Osteoblast (primary cell): ENCODE measurements at regions not wholly inside any gene's neighbourhood (a gene's known extent, or its start where the extent isn't known, plus 50 kb on each side); places are given as distances from the start of the nearest gene placed in this dataset.

Experiments used
- DNase-seq: peaks from one replicate; pipeline ENCODE4 v3.0.0; 2011; ENCODE audit warnings: low spot score, mixed read lengths; ENCODE audit not compliant: insufficient read length; ENCODE audit errors: missing footprints
- H2AFZ ChIP-seq: 2 replicates; pipeline ENCODE4 v1.6.0; 2011; ENCODE audit warnings: mild to moderate bottlenecking, low read length
- H3K27ac ChIP-seq: 2 replicates; pipeline ENCODE4 v1.5.1; 2011; ENCODE audit warnings: mild to moderate bottlenecking, low read depth, low read length, moderate library complexity
- H3K27me3 ChIP-seq: 2 replicates; pipeline ENCODE4 v1.6.0; 2012; ENCODE audit warnings: mild to moderate bottlenecking, control low read depth, inconsistent platforms, low read length, moderate library complexity; ENCODE audit not compliant: insufficient read depth
- H3K36me3 ChIP-seq: 2 replicates; pipeline ENCODE4 v1.5.1; 2011; ENCODE audit warnings: mild to moderate bottlenecking, low read length, control low read depth, moderate library complexity; ENCODE audit not compliant: insufficient read depth
- H3K4me1 ChIP-seq: 2 replicates; pipeline ENCODE4 v1.5.1; 2011; ENCODE audit warnings: mild to moderate bottlenecking, low read length, control low read depth, moderate library complexity; ENCODE audit not compliant: insufficient read depth
- H3K4me2 ChIP-seq: 2 replicates; pipeline ENCODE4 v1.6.0; 2011; ENCODE audit warnings: mild to moderate bottlenecking, low read length; ENCODE audit not compliant: insufficient read depth
- H3K4me3 ChIP-seq: fragments of 200-600 bp; sonication (generic); 3 replicates; pipeline ENCODE4 v1.5.1; 2012; ENCODE audit warnings: mild to moderate bottlenecking, low read length, inconsistent platforms; ENCODE audit not compliant: insufficient read depth
- H3K79me2 ChIP-seq: 2 replicates; pipeline ENCODE4 v1.6.0; 2012; ENCODE audit warnings: mild to moderate bottlenecking, low read length, control low read depth, inconsistent platforms; ENCODE audit not compliant: insufficient read depth
- H3K9me3 ChIP-seq: 2 replicates; pipeline ENCODE4 v1.5.1; 2011; ENCODE audit warnings: low read depth, low read length, control low read depth
- H4K20me1 ChIP-seq: 2 replicates; pipeline ENCODE4 v1.6.0; 2012; ENCODE audit warnings: mild to moderate bottlenecking, low read length, control low read depth; ENCODE audit not compliant: insufficient read depth
- TF ChIP-seq, protein P1 (sequence below): IDR thresholded peaks from 2 replicates; pipeline ENCODE4 v1.5.1; 2011; ENCODE audit warnings: mild to moderate bottlenecking, low read depth, low read length, moderate library complexity; ENCODE audit errors: extremely low read depth

DNA sequence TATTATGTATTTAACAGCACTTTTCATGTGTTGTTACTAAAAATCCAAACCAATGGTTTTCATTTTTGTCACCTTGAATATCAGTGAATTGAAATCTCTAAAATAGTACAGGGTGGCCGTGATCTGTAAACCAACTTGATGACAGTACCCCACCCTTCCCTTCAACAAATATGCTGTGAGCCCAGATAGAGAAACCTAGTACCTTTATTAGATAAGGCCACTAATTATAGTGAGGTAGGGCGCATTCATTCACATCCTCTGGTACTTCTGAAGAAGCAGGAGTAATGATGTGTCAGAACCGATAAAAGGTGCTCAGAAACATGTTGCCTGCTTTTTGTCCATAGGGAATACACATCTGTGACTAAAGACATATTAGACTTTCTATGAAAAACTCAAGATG lies 409.5 kb downstream of the GJA1 start:
- Histone ChIP-seq H3K27ac (no peak overlapping the region), H3K27me3 (no peaks in the 10 kb centered on the region), H3K79me2 (peaks cover 7% of the 10 kb centered on the region), H3K4me1 (peaks cover 15% of the 10 kb centered on the region), H3K4me3 (no peak overlapping the region), H4K20me1 (no peaks in the 10 kb centered on the region), H3K4me2 (no peak overlapping the region), H3K36me3 (no peaks in the 10 kb centered on the region), H2AFZ (no peak overlapping the region), H3K9me3 (no peaks in the 10 kb centered on the region)
- DNase-seq = no peak
- TF ChIP-seq, protein P1, sequence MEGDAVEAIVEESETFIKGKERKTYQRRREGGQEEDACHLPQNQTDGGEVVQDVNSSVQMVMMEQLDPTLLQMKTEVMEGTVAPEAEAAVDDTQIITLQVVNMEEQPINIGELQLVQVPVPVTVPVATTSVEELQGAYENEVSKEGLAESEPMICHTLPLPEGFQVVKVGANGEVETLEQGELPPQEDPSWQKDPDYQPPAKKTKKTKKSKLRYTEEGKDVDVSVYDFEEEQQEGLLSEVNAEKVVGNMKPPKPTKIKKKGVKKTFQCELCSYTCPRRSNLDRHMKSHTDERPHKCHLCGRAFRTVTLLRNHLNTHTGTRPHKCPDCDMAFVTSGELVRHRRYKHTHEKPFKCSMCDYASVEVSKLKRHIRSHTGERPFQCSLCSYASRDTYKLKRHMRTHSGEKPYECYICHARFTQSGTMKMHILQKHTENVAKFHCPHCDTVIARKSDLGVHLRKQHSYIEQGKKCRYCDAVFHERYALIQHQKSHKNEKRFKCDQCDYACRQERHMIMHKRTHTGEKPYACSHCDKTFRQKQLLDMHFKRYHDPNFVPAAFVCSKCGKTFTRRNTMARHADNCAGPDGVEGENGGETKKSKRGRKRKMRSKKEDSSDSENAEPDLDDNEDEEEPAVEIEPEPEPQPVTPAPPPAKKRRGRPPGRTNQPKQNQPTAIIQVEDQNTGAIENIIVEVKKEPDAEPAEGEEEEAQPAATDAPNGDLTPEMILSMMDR = no peak

DNA sequence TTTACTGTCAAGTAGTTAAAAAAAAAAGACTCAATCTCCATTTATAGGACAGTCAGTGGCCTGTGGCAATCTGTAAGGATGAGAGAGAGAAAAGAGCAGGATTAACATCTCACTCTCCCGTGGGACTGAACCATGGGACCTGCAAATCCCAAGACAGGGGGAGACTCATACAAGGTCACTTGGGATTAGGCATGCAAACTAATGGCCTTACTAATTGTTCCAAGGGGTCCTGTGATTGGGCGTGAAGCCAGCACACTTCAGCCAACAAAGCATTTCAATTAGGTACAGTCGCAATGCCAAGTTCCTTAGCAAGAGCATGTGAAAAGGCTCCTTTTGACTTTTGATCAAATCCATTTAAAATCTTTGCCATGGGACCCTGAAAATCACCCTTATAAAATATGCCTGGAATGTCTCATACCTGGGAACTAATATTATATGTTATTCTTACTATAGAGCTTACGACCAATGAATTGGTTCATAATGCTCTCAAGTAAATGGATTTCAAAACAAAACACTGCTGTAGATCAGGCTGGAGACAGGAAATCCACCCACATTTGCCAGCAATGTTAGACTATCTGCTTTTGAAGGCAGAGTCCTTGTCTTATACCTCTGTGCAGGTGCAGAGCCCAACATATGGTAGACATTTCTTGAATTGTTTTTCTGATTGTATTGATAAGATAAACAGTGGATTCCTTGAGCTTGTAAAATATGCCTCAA lies 412.5 kb downstream of the GJA1 start:
- H4K20me1 ChIP-seq = no peaks in the 10 kb centered on the region
- no peak for DNase-seq
- H3K27me3 ChIP-seq = no peaks in the 10 kb centered on the region
- H3K36me3 ChIP-seq = no peaks in the 10 kb centered on the region
- H3K27ac ChIP-seq = peak overlapping the region; percentile 68
- no peak overlapping the region for H2AFZ ChIP-seq
- no peak overlapping the region for H3K4me3 ChIP-seq
- H3K79me2 ChIP-seq = peaks cover 8% of the 10 kb centered on the region
- peaks cover 15% of the 10 kb centered on the region for H3K4me1 ChIP-seq
- no peaks in the 10 kb centered on the region for H3K9me3 ChIP-seq
- TF ChIP-seq, protein P1 = no peak
- H3K4me2 ChIP-seq = no peak overlapping the region

DNA sequence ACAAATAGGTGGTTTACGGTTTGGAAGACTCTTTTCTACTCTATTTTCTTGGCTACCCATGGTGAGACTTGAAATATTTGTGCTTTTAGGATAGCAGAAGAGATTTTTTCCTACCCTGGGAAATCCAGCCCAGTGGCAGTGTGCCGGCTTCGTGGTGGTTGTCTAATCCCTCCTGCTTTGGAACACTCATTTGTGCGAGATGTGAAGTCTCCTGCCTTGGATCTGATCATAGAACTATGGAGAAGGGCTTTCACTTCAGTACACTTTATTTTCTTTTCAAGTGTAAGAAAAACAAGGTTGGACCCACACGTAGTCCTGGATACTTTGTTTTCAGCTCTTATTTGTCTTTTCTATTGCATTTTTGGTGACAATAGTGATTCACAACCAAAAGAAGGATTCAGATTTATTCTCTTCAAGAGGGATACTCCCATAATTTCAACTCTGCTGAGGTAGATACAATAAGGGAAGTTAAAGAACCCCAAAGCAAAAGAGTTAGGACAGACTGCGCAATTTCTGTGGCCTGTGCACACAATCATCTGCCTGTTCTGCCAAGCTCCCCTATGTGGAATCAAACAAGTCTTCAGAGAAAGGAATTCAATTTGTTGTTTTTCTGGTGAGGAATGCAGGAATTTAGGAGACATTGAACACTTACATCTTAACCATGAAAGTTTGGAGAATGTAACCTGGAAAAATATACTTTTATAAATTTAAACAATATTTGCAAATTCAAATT lies 413.2 kb downstream of the GJA1 start:
- Histone ChIP-seq H3K9me3 (no peaks in the 10 kb centered on the region), H4K20me1 (no peaks in the 10 kb centered on the region), H3K4me3 (no peak overlapping the region), H3K27ac (peak overlapping the region; percentile 68), H3K27me3 (no peaks in the 10 kb centered on the region), H3K36me3 (no peaks in the 10 kb centered on the region), H3K4me1 (peaks cover 15% of the 10 kb centered on the region), H3K79me2 (peaks cover 8% of the 10 kb centered on the region), H2AFZ (peak overlapping the region; percentile 66), H3K4me2 (peak overlapping the region; percentile 45)
- no peak for DNase-seq
- TF ChIP-seq, protein P1 = no peak

DNA sequence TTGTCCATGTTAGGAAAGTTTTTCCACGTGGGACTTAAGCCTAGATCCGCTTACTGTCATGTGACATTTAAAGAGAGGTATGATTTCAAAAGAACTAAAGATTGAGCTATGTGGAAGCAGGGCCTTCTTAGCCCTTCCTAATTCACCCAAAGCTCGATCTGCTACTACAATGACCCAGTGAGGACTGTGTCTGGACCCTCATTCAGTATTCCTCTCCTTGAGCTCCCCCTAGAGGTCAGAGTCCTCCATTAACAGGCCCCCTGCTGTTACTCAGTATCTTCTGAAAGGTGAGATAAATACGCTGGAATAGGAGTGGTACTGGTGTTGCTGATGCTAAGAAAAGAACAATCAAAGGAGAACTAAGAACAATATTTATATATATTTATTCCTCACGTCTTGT lies 414.0 kb downstream of the GJA1 start:
- H3K9me3 ChIP-seq = no peaks in the 10 kb centered on the region
- H4K20me1 ChIP-seq = no peaks in the 10 kb centered on the region
- no peak overlapping the region for H2AFZ ChIP-seq
- H3K4me3 ChIP-seq = no peak overlapping the region
- no peaks in the 10 kb centered on the region for H3K36me3 ChIP-seq
- no peaks in the 10 kb centered on the region for H3K27me3 ChIP-seq
- peak overlapping the region; percentile 68 for H3K27ac ChIP-seq
- peaks cover 15% of the 10 kb centered on the region for H3K4me1 ChIP-seq
- H3K79me2 ChIP-seq = peaks cover 8% of the 10 kb centered on the region
- peak; percentile 52 for DNase-seq
- peak overlapping the region; percentile 45 for H3K4me2 ChIP-seq
- TF ChIP-seq, protein P1 = peak; percentile 89
